ENCODE measurements at regions not wholly inside any gene's neighbourhood (a gene's known extent, or its start where the extent isn't known, plus 50 kb on each side); places are given as distances from the start of the nearest gene placed in this dataset.

DNA sequence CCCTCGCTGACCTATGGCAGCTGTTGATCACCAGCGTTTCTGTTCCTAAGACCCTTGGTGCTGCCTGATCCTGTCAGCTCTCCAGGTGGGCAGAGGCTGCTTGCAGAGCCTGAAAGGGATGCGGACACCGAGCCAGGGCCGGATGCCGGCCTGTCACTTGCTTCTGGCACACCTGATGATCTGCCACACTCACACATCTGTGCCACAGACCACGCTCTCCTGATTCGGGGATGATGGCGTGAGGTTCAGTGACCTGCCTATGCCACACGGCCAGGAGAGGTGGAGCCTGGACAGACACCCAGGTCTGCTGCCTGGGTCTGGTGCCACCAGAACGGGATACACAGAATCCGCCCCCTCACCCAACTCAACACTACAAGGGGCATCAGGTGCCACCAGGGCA lies 129.4 kb upstream of the GLI2 start:
- TF ChIP-seq POLR2AphosphoS5 (IDR thresholded peaks at IDR 0.05; ENCODE audit: low read depth, low read length) (no peak), TAF1 (IDR thresholded peaks at IDR 0.05; ENCODE audit: low read depth, low read length) (no peak), SPI1 (IDR thresholded peaks at IDR 0.05; ENCODE audit: low read depth, low read length) (no peak), POLR2A (IDR thresholded peaks at IDR 0.05; ENCODE audit: low read depth, low read length) (no peak)

Data from GM12891 (cell line).